A549 (cell line): ENCODE measurements at regions not wholly inside any gene's neighbourhood (a gene's known extent, or its start where the extent isn't known, plus 50 kb on each side); places are given as distances from the start of the nearest gene placed in this dataset.

Source experiments
- ATAC-seq, 2 experiments: fragments of 200-7000 bp in 1 of 2; fragments of >200 bp in 1 of 2; cut with Nextera tagmentation in 1 of 2; cut with Tn5 transposase in 1 of 2; 3 replicates each; pipeline versions ENCODE4 v1.8.0 to v1.9.1; 2018 to 2020; ENCODE audit warnings: mild to moderate bottlenecking in 1 of 2, moderate library complexity in 1 of 2
- CTCF ChIA-PET: fragments of 300-600 bp; sonication (Branson Sonifier 250); formaldehyde crosslinking; extraction: SDS; loops from one replicate; lab custom pipeline; 2021; ENCODE audit warnings: antibody characterized with exemption, inconsistent platforms; lab: Yijun Ruan, JAX
- POLR2A ChIA-PET: fragments of 350-600 bp; formaldehyde crosslinking; extraction: SDS; loops from one replicate; lab custom pipeline; 2021; ENCODE audit warnings: antibody characterized with exemption, inconsistent platforms; lab: Yijun Ruan, JAX
- DNase-seq, 2 experiments: peaks; one replicate each; pipeline versions ENCODE4 v3.0.0 to v3.0.0-alpha.2; 2011 to 2016; ENCODE audit warnings: low read depth in 1 of 2, low spot score in 1 of 2
- FAIRE-seq: peaks from 2 replicates; lab custom pipeline; 2011; peaks lifted over from hg19 to GRCh38; lab: Jason Lieb, UNC
- H3K27ac ChIP-seq, 2 experiments: fragments of >200 bp; sonication (Bioruptor Twin); formaldehyde crosslinking; 3 replicates each; pipeline ENCODE4 v1.5.1; 2016 to 2017
- H3K4me1 ChIP-seq: fragments of >200 bp; sonication (Bioruptor Twin); formaldehyde crosslinking; 3 replicates; pipeline ENCODE4 v1.6.1; 2016
- H3K4me2 ChIP-seq: fragments of >200 bp; sonication (Bioruptor Twin); formaldehyde crosslinking; 3 replicates; pipeline ENCODE4 v1.6.1; 2016
- H3K4me3 ChIP-seq: fragments of >200 bp; sonication (Bioruptor Twin); formaldehyde crosslinking; 3 replicates; pipeline ENCODE4 v1.5.1; 2016
- H3K9me3 ChIP-seq: fragments of >200 bp; sonication (Bioruptor Twin); formaldehyde crosslinking; 3 replicates; pipeline ENCODE4 v1.6.1; 2016
- CEBPB ChIP-seq, 2 experiments: fragments of >200 bp in 1 of 2; sonication (Bioruptor Twin) in 1 of 2; formaldehyde crosslinking in 1 of 2; IDR thresholded peaks; 2 replicates each; pipeline ENCODE4 v1.6.1; 2012 to 2016
- CHD4 ChIP-seq: fragments of 200-600 bp; sonication (generic); IDR thresholded peaks from 2 replicates; pipeline ENCODE4 v1.6.1; 2016; ENCODE audit warnings: antibody characterized with exemption, mild to moderate bottlenecking, borderline replicate concordance
- FOSL2 ChIP-seq, 2 experiments: fragments of 450-650 bp in 1 of 2; fragments of >200 bp in 1 of 2; sonication (Bioruptor Twin) in 1 of 2; formaldehyde crosslinking; IDR thresholded peaks; 2 replicates each; pipeline versions ENCODE4 v1.5.0 to v1.6.1; 2016 to 2020; ENCODE audit warnings: mild to moderate bottlenecking in 1 of 2, moderate library complexity in 1 of 2
- FOXS1 ChIP-seq: fragments of 250-450 bp; sonication (Bioruptor Pico); IDR thresholded peaks from 2 replicates; pipeline ENCODE4 v1.5.0; 2020; ENCODE audit warnings: mild to moderate bottlenecking, moderate library complexity
- GATA3 ChIP-seq: IDR thresholded peaks from 2 replicates; pipeline ENCODE4 v1.6.1; 2012; ENCODE audit warnings: borderline replicate concordance
- HDAC2 ChIP-seq: fragments of 200-600 bp; sonication (generic); IDR thresholded peaks from 2 replicates; pipeline ENCODE4 v1.6.1; 2016
- HEYL ChIP-seq: fragments of 250-450 bp; sonication (Bioruptor Pico); IDR thresholded peaks from 2 replicates; pipeline ENCODE4 v1.8.0; 2021; ENCODE audit warnings: mild to moderate bottlenecking, moderate library complexity
- HOXA7 ChIP-seq: fragments of 250-450 bp; sonication (Bioruptor Pico); IDR thresholded peaks from 2 replicates; pipeline ENCODE4 v1.5.0; 2020; ENCODE audit warnings: mild to moderate bottlenecking, moderate library complexity
- MAX ChIP-seq: IDR thresholded peaks from 2 replicates; pipeline ENCODE4 v1.6.1; 2012
- NFE2L2 ChIP-seq: fragments of 150-350 bp; conservative IDR thresholded peaks from 2 replicates; pipeline ENCODE4 v1.6.1; 2014; ENCODE audit warnings: low read length
- POLR2AphosphoS2 ChIP-seq: conservative IDR thresholded peaks from 2 replicates; pipeline ENCODE4 v1.6.1; 2012; ENCODE audit warnings: low read length, improper control_type of control experiment, inconsistent platforms
- RFX5 ChIP-seq: fragments of 450-650 bp; IDR thresholded peaks from 2 replicates; pipeline ENCODE4 v1.7.1; 2014; ENCODE audit warnings: antibody characterized with exemption, mild to moderate bottlenecking, moderate library complexity
- SREBF2 ChIP-seq: fragments of 450-650 bp; IDR thresholded peaks from 2 replicates; pipeline ENCODE4 v1.6.1; 2014; ENCODE audit warnings: mild to moderate bottlenecking, moderate library complexity
- TP53 ChIP-seq: fragments of 250-450 bp; sonication (Bioruptor Pico); IDR thresholded peaks from 2 replicates; pipeline ENCODE4 v1.5.0; 2021; ENCODE audit warnings: mild to moderate bottlenecking, moderate library complexity
- ZFP36 ChIP-seq: fragments of 450-650 bp; IDR thresholded peaks from 2 replicates; pipeline ENCODE4 v1.6.1; 2014; ENCODE audit warnings: borderline replicate concordance; ENCODE audit not compliant: partially characterized antibody
- WGBS: methylation state at CpG from one replicate; pipeline ENCODE4 v1.1.6; 2017; ENCODE audit errors: missing lambda C conversion rate; 5-methylcytosine and 5-hydroxymethylcytosine counted together
- TF ChIP-seq, protein P1 (sequence below): fragments of 250-450 bp; sonication (Bioruptor Pico); IDR thresholded peaks from 2 replicates; pipeline ENCODE4 v1.5.0; 2020; ENCODE audit warnings: low read depth, mild to moderate bottlenecking, moderate library complexity
- TF ChIP-seq, protein P2 (sequence below): IDR thresholded peaks from 2 replicates; pipeline ENCODE4 v1.6.1; 2012; ENCODE audit warnings: low read depth, borderline replicate concordance
- TF ChIP-seq, protein P3 (sequence below): fragments of 200-600 bp; sonication (generic); IDR thresholded peaks from 2 replicates; pipeline ENCODE4 v1.6.1; 2016; ENCODE audit warnings: antibody characterized with exemption, mild to moderate bottlenecking, moderate library complexity

DNA sequence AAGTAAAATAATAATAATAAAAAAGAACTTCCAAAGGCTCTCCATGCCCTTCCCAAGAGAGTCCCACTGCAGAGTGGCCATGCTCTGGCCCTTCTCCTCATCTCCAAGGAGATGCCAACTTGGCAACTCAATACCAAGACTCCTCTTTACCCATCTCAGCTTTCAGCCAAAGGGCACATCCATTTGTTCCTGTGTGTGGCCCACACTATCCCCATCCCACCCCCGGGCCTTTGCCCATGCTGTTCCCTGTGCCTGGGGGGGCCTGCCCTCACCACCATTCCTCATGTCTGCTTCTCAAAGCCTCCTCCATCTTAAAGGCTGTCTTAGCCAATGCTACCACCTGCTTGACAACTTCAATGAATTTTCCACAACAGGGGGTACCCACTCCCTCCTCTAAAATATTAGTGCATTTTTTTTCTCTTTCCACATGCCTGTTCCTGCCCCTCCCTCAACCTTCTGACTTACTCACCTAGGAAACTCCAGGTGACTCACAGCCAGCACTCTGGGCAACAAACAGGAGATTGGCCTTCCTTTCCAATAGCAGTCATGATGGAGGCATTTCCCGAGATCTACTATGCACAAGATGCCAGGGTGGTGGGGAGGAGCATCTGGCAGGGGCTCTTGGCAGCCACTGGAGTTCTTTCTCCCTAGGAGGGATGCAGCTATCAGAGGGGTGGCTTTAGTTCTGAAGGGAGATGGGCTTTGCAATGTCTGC, 109.4 kb upstream of the SMAD3 start:
- POLR2A ChIA-PET, result no interaction called here
- peak overlapping the region; percentile 38 for H3K4me2 ChIP-seq
- DNase-seq, result peak; percentile 49 to 67
- peaks cover 18% of the 10 kb centered on the region for H3K4me1 ChIP-seq
- H3K27ac ChIP-seq, result peak overlapping the region in 1 of 2 experiments; percentile 60; a peak in 3 of 6 replicates
- CTCF ChIA-PET, result interaction anchor here (0.9 to 4.8 kb wide), 5 partner anchors 9 to 355 kb away, joined by 3 to 38 read pairs (median 8); no protein-coding TSS in a partner anchor
- FAIRE-seq, result no peak
- H3K9me3 ChIP-seq, result no peaks in the 10 kb centered on the region
- ATAC-seq, result peak; percentile 72 to 76
- WGBS, result 23% methylated on average over 2 of the region's 2 CpGs
- TF ChIP-seq FOXS1, result no peak
- no peak for TF ChIP-seq CEBPB (IDR thresholded peaks at IDR 0.05)
- TF ChIP-seq FOSL2 (IDR thresholded peaks at IDR 0.05), result no peak
- TF ChIP-seq FOSL2 (CRISPR knock-in tag; IDR thresholded peaks at IDR 0.05), result peak; percentile 54
- no peak overlapping the region for H3K4me3 ChIP-seq

GRCh38 chr15:66956672-66957430, 108.6 kb upstream of the SMAD3 start:
- Histone ChIP-seq H3K4me2 (peak overlapping the region; percentile 38; the same call in 1 of the 3 replicates), H3K4me1 (peaks cover 18% of the 10 kb centered on the region), H3K27ac (peak overlapping the region in 1 of 2 experiments; percentile 60; a peak in 3 of 6 replicates), H3K9me3 (no peaks in the 10 kb centered on the region), H3K4me3 (no peak overlapping the region)
- 95% methylated on average over 9 of the region's 9 CpGs for WGBS
- ATAC-seq (no peak), FAIRE-seq (no peak), DNase-seq (no peak)
- TF ChIP-seq CEBPB (IDR thresholded peaks at IDR 0.05) (no peak), POLR2AphosphoS2 (no peak), ZFP36 (peak; percentile 88), MAX (0 out of 2 replicates have a peak, but pooled peaks have one; percentile 15)
- ChIA-PET POLR2A (no interaction called here), CTCF (interaction anchor here (1.2 to 4.8 kb wide), 5 partner anchors 10 to 354 kb away, joined by 3 to 38 read pairs (median 4); no protein-coding TSS in a partner anchor)

- CTCF ChIA-PET, result interaction anchor here (1.1 to 4.8 kb wide), 5 partner anchors 10 to 347 kb away, joined by 3 to 38 read pairs (median 4); no protein-coding TSS in a partner anchor
- DNase-seq, result no peak
- WGBS, result 85% methylated on average over 1 of the region's 1 CpG
- ATAC-seq, result no peak
- POLR2A ChIA-PET, result no interaction called here
- H3K4me1 ChIP-seq, result peaks cover 18% of the 10 kb centered on the region
- TF ChIP-seq HDAC2 (no peak), TP53 (CRISPR knock-in tag) (no peak), SREBF2 (no peak), GATA3 (no peak), HOXA7 (CRISPR knock-in tag) (no peak), NFE2L2 (no peak), RFX5 (no peak), HEYL (CRISPR knock-in tag) (no peak), FOXS1 (no peak), ZFP36 (no peak), CHD4 (no peak)
- TF ChIP-seq, protein P1, sequence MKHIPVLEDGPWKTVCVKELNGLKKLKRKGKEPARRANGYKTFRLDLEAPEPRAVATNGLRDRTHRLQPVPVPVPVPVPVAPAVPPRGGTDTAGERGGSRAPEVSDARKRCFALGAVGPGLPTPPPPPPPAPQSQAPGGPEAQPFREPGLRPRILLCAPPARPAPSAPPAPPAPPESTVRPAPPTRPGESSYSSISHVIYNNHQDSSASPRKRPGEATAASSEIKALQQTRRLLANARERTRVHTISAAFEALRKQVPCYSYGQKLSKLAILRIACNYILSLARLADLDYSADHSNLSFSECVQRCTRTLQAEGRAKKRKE, result no peak
- TF ChIP-seq, protein P2, sequence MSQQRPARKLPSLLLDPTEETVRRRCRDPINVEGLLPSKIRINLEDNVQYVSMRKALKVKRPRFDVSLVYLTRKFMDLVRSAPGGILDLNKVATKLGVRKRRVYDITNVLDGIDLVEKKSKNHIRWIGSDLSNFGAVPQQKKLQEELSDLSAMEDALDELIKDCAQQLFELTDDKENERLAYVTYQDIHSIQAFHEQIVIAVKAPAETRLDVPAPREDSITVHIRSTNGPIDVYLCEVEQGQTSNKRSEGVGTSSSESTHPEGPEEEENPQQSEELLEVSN, result no peak
- TF ChIP-seq, protein P3, sequence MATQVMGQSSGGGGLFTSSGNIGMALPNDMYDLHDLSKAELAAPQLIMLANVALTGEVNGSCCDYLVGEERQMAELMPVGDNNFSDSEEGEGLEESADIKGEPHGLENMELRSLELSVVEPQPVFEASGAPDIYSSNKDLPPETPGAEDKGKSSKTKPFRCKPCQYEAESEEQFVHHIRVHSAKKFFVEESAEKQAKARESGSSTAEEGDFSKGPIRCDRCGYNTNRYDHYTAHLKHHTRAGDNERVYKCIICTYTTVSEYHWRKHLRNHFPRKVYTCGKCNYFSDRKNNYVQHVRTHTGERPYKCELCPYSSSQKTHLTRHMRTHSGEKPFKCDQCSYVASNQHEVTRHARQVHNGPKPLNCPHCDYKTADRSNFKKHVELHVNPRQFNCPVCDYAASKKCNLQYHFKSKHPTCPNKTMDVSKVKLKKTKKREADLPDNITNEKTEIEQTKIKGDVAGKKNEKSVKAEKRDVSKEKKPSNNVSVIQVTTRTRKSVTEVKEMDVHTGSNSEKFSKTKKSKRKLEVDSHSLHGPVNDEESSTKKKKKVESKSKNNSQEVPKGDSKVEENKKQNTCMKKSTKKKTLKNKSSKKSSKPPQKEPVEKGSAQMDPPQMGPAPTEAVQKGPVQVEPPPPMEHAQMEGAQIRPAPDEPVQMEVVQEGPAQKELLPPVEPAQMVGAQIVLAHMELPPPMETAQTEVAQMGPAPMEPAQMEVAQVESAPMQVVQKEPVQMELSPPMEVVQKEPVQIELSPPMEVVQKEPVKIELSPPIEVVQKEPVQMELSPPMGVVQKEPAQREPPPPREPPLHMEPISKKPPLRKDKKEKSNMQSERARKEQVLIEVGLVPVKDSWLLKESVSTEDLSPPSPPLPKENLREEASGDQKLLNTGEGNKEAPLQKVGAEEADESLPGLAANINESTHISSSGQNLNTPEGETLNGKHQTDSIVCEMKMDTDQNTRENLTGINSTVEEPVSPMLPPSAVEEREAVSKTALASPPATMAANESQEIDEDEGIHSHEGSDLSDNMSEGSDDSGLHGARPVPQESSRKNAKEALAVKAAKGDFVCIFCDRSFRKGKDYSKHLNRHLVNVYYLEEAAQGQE, result no peak
- H3K27ac ChIP-seq, result peak overlapping the region in 1 of 2 experiments; percentile 60; a peak in 2 of 6 replicates
- H3K4me2 ChIP-seq, result no peak overlapping the region
- no peak for FAIRE-seq
- H3K9me3 ChIP-seq, result no peaks in the 10 kb centered on the region
- H3K4me3 ChIP-seq, result no peak overlapping the region
These were observed 108.0 kb upstream of the SMAD3 start for GRCh38 chr15:66957431-66957720.
